K562 (cell line): ENCODE measurements at regions not wholly inside any gene's neighbourhood (a gene's known extent, or its start where the extent isn't known, plus 50 kb on each side); places are given as distances from the start of the nearest gene placed in this dataset.

ENCODE experiments used
- CXXC5 ChIP-seq: fragments of 250-450 bp; sonication (Bioruptor Pico); IDR thresholded peaks from 2 replicates; pipeline ENCODE4 v1.8.0; 2022; ENCODE audit warnings: inconsistent platforms, mild to moderate bottlenecking, moderate library complexity
- DDX20 ChIP-seq: fragments of 450-650 bp; IDR thresholded peaks from 2 replicates; pipeline ENCODE4 v1.6.1; 2016; ENCODE audit warnings: missing genetic modification characterization, low read depth, mild to moderate bottlenecking, missing compliant biosample characterization, moderate library complexity
- HDAC8 ChIP-seq: fragments of 450-650 bp; IDR thresholded peaks from 2 replicates; pipeline ENCODE4 v1.6.1; 2016; ENCODE audit warnings: mild to moderate bottlenecking, missing genetic modification characterization, moderate library complexity, missing compliant biosample characterization
- HSF4 ChIP-seq: fragments of 250-450 bp; sonication (Bioruptor Pico); IDR thresholded peaks from 2 replicates; pipeline ENCODE4 v2.1.2; 2022; ENCODE audit warnings: mild to moderate bottlenecking, moderate library complexity, borderline replicate concordance
- KLF6 ChIP-seq: fragments of 250-450 bp; sonication (Bioruptor Pico); IDR thresholded peaks from 2 replicates; pipeline ENCODE4 v1.4.0; 2020; ENCODE audit warnings: mild to moderate bottlenecking, moderate library complexity, borderline replicate concordance
- MECOM ChIP-seq: fragments of 250-450 bp; sonication (Bioruptor Pico); IDR thresholded peaks from 2 replicates; pipeline ENCODE4 v1.8.0; 2022; ENCODE audit warnings: inconsistent platforms
- SRSF3 ChIP-seq: fragments of 200-400 bp; formaldehyde crosslinking; IDR thresholded peaks from 2 replicates; pipeline ENCODE4 v1.6.1; 2016; ENCODE audit warnings: mild to moderate bottlenecking, low read length, moderate library complexity; ENCODE audit not compliant: insufficient read depth
- TAL1 ChIP-seq: fragments of 450-650 bp; IDR thresholded peaks from 2 replicates; pipeline ENCODE4 v1.6.1; 2016; ENCODE audit warnings: mild to moderate bottlenecking
- YY1 ChIP-seq, 3 experiments: IDR thresholded peaks; 2 replicates each; pipeline ENCODE4 v1.6.1; 2011; ENCODE audit warnings: low read length in 2 of 3, mild to moderate bottlenecking in 2 of 3, moderate library complexity in 2 of 3, borderline replicate concordance in 1 of 3, control low read depth in 1 of 3, low read depth in 1 of 3; ENCODE audit not compliant: insufficient read depth in 3 of 3, insufficient replicate concordance in 2 of 3, control insufficient read depth in 1 of 3, insufficient read length in 1 of 3; ENCODE audit errors: extremely low read depth in 1 of 3
- ZBTB34 ChIP-seq: fragments of 250-450 bp; sonication (Bioruptor Pico); IDR thresholded peaks from 2 replicates; pipeline ENCODE4 v1.8.0; 2021; ENCODE audit warnings: mild to moderate bottlenecking, moderate library complexity
- ZNF316 ChIP-seq: fragments of 450-650 bp; IDR thresholded peaks from 2 replicates; pipeline ENCODE4 v1.6.1; 2016
- ZNF639 ChIP-seq, 2 experiments: fragments of 200-800 bp in 1 of 2; sonication (Bioruptor generic) in 1 of 2; sonication (generic) in 1 of 2; formaldehyde crosslinking in 1 of 2; IDR thresholded peaks in 1 of 2; conservative IDR thresholded peaks in 1 of 2; 2 replicates each; pipeline versions ENCODE4 v1.5.0 to v1.6.1; 2016 to 2020; ENCODE audit warnings: missing compliant biosample characterization in 1 of 2, missing genetic modification characterization in 1 of 2, missing genetic modification reagents in 1 of 2
- ZNF668 ChIP-seq: fragments of 250-450 bp; sonication (Bioruptor Pico); IDR thresholded peaks from 2 replicates; pipeline ENCODE4 v1.8.0; 2022; ENCODE audit warnings: mild to moderate bottlenecking, inconsistent platforms
- ZNF766 ChIP-seq: fragments of 200-800 bp; sonication (Bioruptor generic); conservative IDR thresholded peaks from 2 replicates; pipeline ENCODE4 v1.6.1; 2016; ENCODE audit warnings: missing genetic modification characterization, missing compliant biosample characterization
- TF ChIP-seq, protein P1 (sequence below): fragments of 450-650 bp; IDR thresholded peaks from 2 replicates; pipeline ENCODE4 v1.6.1; 2016; ENCODE audit warnings: low read depth

GRCh38 chr16:10325783-10326543 is 59.9 kb upstream of the ATF7IP2 start (continued):
- TF ChIP-seq, protein P1, sequence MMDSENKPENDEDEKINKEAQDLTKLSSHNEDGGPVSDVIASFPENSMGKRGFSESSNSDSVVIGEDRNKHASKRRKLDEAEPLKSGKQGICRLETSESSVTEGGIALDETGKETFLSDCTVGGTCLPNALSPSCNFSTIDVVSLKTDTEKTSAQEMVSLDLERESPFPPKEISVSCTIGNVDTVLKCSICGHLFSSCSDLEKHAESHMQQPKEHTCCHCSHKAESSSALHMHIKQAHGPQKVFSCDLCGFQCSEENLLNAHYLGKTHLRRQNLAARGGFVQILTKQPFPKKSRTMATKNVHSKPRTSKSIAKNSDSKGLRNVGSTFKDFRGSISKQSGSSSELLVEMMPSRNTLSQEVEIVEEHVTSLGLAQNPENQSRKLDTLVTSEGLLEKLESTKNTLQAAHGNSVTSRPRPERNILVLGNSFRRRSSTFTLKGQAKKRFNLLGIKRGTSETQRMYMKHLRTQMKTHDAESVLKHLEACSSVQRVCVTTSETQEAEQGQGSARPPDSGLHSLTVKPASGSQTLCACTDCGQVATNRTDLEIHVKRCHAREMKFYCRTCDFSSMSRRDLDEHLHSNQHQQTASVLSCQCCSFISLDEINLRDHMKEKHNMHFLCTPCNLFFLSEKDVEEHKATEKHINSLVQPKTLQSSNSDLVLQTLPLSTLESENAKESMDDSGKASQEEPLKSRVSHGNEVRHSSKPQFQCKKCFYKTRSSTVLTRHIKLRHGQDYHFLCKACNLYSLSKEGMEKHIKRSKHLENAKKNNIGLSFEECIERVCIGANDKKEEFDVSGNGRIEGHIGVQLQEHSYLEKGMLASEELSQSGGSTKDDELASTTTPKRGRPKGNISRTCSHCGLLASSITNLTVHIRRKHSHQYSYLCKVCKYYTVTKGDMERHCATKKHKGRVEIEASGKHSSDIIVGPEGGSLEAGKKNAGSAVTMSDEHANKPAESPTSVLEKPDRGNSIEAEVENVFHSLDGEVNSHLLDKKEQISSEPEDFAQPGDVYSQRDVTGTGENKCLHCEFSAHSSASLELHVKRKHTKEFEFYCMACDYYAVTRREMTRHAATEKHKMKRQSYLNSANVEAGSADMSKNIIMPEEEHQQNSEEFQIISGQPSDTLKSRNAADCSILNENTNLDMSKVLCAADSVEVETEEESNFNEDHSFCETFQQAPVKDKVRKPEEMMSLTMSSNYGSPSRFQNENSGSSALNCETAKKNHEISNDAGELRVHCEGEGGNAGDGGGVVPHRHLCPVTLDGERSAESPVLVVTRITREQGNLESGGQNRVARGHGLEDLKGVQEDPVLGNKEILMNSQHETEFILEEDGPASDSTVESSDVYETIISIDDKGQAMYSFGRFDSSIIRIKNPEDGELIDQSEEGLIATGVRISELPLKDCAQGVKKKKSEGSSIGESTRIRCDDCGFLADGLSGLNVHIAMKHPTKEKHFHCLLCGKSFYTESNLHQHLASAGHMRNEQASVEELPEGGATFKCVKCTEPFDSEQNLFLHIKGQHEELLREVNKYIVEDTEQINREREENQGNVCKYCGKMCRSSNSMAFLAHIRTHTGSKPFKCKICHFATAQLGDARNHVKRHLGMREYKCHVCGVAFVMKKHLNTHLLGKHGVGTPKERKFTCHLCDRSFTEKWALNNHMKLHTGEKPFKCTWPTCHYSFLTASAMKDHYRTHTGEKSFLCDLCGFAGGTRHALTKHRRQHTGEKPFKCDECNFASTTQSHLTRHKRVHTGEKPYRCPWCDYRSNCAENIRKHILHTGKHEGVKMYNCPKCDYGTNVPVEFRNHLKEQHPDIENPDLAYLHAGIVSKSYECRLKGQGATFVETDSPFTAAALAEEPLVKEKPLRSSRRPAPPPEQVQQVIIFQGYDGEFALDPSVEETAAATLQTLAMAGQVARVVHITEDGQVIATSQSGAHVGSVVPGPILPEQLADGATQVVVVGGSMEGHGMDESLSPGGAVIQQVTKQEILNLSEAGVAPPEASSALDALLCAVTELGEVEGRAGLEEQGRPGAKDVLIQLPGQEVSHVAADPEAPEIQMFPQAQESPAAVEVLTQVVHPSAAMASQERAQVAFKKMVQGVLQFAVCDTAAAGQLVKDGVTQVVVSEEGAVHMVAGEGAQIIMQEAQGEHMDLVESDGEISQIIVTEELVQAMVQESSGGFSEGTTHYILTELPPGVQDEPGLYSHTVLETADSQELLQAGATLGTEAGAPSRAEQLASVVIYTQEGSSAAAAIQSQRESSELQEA, result no peak
- TF ChIP-seq ZNF766 (CRISPR knock-in tag), result peak; percentile 95
- peak; percentile 89; the same call in 1 of the 2 replicates for TF ChIP-seq KLF6 (CRISPR knock-in tag)
- TF ChIP-seq DDX20 (tag), result peak; percentile 96
- peak; percentile 87 for TF ChIP-seq CXXC5 (CRISPR knock-in tag)
- no peak for TF ChIP-seq TAL1
- peak; percentile 80; the same call in 1 of the 2 replicates for TF ChIP-seq HSF4 (CRISPR knock-in tag)
- TF ChIP-seq ZNF639 (CRISPR knock-in tag; conservative IDR thresholded peaks at IDR 0.05 in 1 of 2, IDR thresholded peaks at IDR 0.05 in 1 of 2), result peak in 1 of 2 experiments; percentile 97; a peak in 2 of 4 replicates
- 0 out of 2 replicates have a peak, but pooled peaks have one; percentile 26 for TF ChIP-seq ZBTB34 (CRISPR knock-in tag)
- TF ChIP-seq ZNF668 (CRISPR knock-in tag), result peak; percentile 92
- peak; percentile 91 for TF ChIP-seq ZNF316
- TF ChIP-seq MECOM, result peak; percentile 94
- TF ChIP-seq SRSF3, result no peak
- TF ChIP-seq YY1 (IDR thresholded peaks at IDR 0.05; ENCODE audit: borderline replicate concordance in 1 of 3, control insufficient read depth in 1 of 3, extremely low read depth in 1 of 3, insufficient read depth in 3 of 3, insufficient read length in 1 of 3, insufficient replicate concordance in 2 of 3, low read depth in 1 of 3, low read length in 2 of 3), result peak in 2 of 3 experiments; percentile 12 to 70
- peak; percentile 98 for TF ChIP-seq HDAC8 (tag)
